HG03521 (cell line): ENCODE measurements at regions not wholly inside any gene's neighbourhood (a gene's known extent, or its start where the extent isn't known, plus 50 kb on each side); places are given as distances from the start of the nearest gene placed in this dataset.

Source experiments
- ATAC-seq: cut with Tn5 transposase; IDR thresholded peaks from one replicate; pipeline ENCODE4 v1.9.1; 2021; ENCODE audit warnings: mild to moderate bottlenecking, moderate library complexity; ENCODE audit not compliant: unreplicated experiment

DNA sequence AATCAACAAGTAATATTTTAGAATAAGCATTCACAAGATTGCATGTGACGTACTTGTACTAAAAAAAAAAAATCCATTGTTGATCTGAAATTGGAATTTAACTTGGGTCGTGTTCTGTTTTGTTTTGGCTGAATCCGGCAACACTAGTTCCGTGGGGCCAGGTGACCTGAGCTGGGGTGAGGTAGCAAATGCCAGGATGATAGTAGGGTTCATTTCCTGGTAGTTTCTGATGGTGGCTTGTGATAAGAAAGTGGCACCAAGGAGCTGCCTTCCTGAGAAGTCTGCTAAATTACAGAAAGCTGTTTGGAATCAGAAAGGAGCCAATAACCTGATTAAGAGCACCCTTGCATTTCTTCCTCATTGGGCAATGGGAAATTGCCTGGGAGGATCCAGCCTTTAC, 126.4 kb upstream of the DLX2 start:
- no peak for ATAC-seq

- ATAC-seq = no peak
Observed at GRCh38 chr2:172230332-172230888, 127.7 kb upstream of the DLX2 start.

GRCh38 chr2:172230889-172231401, 128.2 kb upstream of the DLX2 start:
- no peak for ATAC-seq

DNA sequence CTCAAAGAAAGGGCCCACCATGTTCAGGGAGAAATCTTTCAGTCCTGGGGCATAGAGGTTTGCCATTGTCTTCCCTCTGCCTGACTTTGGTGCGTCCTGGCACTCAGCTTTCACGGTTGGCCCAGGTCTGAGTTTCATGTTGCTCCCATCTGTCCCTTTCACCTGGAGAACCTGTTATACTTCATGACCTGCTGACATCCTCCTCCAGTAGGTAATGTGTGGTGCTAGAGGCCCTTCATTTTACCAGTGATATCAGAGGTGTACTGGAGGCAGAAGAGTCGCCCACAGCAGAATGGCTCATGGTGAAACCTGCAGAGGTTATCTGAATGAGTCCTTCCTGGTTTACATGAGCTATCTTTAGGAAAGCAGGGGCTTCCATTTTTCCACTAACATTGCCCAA, 128.8 kb upstream of the DLX2 start:
- no peak for ATAC-seq

DNA sequence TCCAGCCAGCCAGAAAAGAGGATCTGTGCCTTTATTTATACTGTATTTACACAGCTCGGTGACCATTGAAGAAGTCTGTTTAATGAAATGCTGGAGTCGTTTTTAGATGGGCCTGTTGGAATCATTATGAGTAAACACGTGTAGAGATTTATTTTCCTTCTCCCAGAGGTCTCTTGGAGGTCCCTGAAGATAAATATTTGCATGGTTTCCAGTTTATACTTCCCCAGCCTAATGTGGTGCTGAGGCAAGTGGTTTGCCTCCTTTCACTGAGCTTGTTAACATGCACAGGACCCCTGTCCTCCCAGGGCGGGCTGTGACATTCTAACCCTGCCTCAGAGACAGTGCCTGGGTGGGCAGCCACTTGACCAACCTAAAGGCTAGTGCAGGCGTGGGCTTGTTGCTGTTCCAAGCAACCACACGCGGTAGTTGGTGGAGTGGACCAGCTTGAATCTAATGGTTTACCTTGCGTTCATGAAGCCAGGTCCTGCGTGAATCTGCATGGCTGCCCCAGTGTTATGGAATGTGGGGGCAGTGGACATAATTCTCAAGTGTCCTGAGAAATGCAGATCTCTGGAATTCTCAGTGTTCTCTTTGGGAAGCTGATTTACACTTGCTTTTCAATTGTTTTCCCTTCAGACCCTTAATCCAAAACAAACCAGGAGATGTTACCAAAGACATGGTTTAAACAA, 130.2 kb upstream of the DLX2 start:
- ATAC-seq = no peak

GRCh38 chr2:172233987-172234715, 131.5 kb upstream of the DLX2 start:
- ATAC-seq = no peak

GRCh38 chr2:172234716-172235691, 132.3 kb upstream of the DLX2 start:
- no peak for ATAC-seq

DNA sequence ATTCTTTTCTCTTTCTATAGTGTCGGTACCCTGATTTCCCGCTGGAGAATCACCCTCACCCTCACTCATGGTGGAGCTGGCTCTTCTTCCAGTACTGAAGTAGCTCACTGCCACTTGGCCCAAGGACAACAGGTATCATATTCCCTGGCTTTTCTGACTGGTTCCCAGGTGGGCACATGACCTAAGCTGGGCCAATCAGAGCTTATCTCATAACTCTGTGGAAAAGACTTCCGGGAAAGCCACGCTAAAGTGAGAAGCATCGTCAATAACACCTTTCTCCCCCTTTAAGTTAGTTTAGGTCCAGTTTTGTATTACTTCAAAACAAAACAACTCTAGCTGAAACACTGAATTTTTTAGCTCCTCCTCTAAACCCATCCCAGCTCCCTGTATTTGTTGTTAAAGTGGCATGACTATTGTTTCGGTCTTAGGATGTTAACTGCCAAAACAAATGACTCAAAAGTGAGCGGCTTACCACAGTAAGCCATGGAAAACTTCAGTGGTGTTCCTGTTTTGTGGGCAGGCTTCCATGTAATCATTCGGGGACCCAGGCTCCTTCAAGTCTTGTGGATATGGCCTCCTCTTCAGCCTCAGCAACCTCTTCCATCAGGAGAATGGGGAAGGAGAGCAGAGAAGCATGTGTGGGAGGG, 137.4 kb upstream of the DLX2 start:
- ATAC-seq = no peak

GRCh38 chr2:172241222-172241621, 138.5 kb upstream of the DLX2 start:
- no peak for ATAC-seq

GRCh38 chr2:172242471-172242870, 139.8 kb upstream of the DLX2 start:
- no peak for ATAC-seq

- ATAC-seq = no peak
Observed at GRCh38 chr2:172242961-172243360, 140.3 kb upstream of the DLX2 start.

- no peak for ATAC-seq
Observed at GRCh38 chr2:172244419-172245130, 141.9 kb upstream of the DLX2 start.

DNA sequence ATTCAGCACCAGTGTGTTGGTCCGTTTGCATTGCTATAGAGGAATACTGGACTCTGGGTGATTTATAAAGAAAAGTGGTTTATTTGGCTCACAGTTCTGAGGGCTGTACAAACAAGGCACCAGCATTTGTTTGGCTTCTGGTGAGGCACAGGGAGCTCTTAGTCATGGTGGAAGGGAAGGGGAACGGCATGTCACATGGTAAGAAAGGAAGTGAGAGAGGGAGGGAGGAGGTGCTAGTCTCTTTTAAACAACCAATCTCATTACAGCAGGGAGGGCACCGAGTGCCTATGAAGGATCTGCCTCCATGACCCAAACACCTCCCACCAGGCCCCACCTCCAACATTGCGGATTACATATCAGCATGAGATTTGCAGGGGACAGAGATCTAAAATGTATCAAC, 143.9 kb upstream of the DLX2 start:
- ATAC-seq = no peak

GRCh38 chr2:172247203-172247602, 144.5 kb upstream of the DLX2 start:
- ATAC-seq = no peak

GRCh38 chr2:172248381-172248780, 145.7 kb upstream of the DLX2 start:
- no peak for ATAC-seq

DNA sequence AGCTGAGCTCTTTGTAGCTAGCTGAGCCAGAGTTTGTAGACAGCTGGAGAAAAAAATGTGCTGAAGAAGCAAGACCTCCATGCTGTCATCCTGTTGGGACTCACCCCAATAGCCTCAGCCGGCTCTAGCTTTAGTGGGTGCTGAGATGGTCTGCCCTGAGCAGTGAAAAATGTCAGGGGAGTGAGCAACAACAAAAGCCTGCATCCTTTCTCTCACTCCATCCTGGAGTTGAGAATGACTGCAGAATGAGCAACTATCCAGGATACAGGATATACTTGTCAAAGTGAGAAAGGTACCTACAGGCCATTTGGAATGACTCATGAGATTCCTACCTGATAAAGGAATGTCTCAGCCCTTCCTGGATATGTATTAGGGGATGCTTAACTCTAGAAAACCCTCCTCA, 146.1 kb upstream of the DLX2 start:
- ATAC-seq = no peak

- no peak for ATAC-seq
Observed at GRCh38 chr2:172249334-172249733, 146.6 kb upstream of the DLX2 start.

DNA sequence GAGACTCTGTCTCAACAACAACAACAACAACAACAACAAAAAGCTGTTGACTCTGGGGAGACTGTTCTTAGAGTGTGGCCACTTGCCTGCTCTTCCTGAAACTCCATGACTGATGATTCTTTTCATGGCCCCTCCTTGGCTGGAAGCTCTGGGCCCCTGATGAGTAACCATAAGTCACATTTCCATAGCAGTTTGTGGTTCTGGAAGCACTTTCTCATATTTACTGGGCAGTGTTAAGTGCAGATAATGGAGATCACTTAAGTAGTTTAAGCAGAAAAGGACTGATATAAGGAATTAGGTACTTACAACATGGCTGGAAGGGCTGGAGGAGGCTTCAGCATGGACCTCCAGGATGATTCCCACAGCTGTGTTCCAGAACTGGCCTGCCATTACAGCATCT, 147.3 kb upstream of the DLX2 start:
- ATAC-seq = no peak

DNA sequence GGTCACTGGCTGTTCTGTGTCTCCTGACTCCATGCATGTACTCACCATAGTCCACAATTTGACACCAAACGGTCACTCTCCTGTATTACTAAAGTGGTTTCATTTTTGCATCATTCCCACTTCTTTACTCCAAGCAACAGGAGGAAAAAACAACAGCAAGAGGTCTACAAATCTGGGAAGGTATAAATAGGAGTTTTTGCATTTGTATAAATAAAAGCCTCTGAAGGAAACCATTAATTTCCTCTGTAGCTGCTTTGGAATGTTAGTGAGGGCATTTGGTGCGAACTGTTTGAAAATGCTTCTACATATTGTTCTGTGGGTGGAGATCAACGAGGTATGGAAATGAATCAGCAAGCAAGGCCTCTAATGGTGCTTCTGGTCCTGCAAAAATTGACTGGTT, 148.5 kb upstream of the DLX2 start:
- no peak for ATAC-seq

DNA sequence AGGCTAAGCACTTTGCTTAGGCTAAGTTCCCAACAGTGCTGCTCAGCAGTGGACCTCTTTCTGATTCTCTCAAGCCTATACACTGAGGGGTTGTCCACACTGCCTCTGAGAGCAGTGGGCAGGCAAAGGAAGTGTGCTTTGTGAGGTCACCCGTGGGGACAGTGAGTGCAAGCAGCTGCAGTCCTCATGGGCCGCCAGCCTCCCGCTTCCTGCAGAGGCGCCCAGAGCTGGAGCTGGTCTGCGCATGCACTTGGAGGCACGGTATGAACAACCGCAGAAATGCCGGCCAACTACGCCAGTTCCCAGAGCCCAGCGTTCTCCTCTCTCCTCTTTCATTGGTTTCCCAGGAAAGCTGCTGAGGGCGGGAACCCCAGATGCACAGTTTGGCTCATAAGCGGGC, 149.5 kb upstream of the DLX2 start:
- no peak for ATAC-seq
